ENCODE measurements at regions not wholly inside any gene's neighbourhood (a gene's known extent, or its start where the extent isn't known, plus 50 kb on each side); places are given as distances from the start of the nearest gene placed in this dataset.

DNA sequence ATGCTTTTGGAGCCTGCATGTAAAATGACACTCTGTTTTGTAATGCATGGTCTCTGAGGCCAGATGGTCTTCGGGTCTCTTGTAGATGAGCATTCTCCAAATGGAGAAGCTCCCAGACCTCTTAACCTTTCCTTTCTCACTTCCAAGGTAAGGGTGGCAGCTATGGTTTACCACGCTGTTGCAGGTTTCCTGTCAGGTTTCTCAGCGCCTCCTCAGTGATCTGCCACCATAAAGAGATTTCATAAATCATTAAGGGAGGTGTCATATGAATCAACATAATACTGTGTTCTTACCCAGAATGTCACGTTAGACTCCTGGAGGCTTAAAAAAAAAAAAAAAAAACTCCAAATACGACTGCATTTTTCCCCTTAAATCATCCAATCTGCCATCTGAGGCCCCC is 787.4 kb upstream of the EEF2KMT start:
- TF ChIP-seq, protein P1, sequence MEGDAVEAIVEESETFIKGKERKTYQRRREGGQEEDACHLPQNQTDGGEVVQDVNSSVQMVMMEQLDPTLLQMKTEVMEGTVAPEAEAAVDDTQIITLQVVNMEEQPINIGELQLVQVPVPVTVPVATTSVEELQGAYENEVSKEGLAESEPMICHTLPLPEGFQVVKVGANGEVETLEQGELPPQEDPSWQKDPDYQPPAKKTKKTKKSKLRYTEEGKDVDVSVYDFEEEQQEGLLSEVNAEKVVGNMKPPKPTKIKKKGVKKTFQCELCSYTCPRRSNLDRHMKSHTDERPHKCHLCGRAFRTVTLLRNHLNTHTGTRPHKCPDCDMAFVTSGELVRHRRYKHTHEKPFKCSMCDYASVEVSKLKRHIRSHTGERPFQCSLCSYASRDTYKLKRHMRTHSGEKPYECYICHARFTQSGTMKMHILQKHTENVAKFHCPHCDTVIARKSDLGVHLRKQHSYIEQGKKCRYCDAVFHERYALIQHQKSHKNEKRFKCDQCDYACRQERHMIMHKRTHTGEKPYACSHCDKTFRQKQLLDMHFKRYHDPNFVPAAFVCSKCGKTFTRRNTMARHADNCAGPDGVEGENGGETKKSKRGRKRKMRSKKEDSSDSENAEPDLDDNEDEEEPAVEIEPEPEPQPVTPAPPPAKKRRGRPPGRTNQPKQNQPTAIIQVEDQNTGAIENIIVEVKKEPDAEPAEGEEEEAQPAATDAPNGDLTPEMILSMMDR (conservative IDR thresholded peaks at IDR 0.05; ENCODE audit: low read depth, low read length) = no peak
- TF ChIP-seq RCOR1 (IDR thresholded peaks at IDR 0.05; ENCODE audit: insufficient replicate concordance, low read length) = no peak
- TF ChIP-seq CEBPB (IDR thresholded peaks at IDR 0.05; ENCODE audit: low read depth, low read length) = no peak
- no peak for TF ChIP-seq RAD21 (IDR thresholded peaks at IDR 0.05; ENCODE audit: low read length)
- TF ChIP-seq RFX5 (IDR thresholded peaks at IDR 0.05; ENCODE audit: low read depth, low read length) = no peak
- no peak for TF ChIP-seq POLR2A (IDR thresholded peaks at IDR 0.05; ENCODE audit: low read depth, low read length)
- TF ChIP-seq, protein P2, sequence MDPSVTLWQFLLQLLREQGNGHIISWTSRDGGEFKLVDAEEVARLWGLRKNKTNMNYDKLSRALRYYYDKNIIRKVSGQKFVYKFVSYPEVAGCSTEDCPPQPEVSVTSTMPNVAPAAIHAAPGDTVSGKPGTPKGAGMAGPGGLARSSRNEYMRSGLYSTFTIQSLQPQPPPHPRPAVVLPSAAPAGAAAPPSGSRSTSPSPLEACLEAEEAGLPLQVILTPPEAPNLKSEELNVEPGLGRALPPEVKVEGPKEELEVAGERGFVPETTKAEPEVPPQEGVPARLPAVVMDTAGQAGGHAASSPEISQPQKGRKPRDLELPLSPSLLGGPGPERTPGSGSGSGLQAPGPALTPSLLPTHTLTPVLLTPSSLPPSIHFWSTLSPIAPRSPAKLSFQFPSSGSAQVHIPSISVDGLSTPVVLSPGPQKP (IDR thresholded peaks at IDR 0.05; ENCODE audit: borderline replicate concordance, low read depth, low read length) = no peak
- TF ChIP-seq SMC3 (IDR thresholded peaks at IDR 0.05; ENCODE audit: low read depth, low read length) = no peak
- no peak for TF ChIP-seq BHLHE40 (IDR thresholded peaks at IDR 0.05; ENCODE audit: low read depth, low read length)
- TF ChIP-seq, protein P3, sequence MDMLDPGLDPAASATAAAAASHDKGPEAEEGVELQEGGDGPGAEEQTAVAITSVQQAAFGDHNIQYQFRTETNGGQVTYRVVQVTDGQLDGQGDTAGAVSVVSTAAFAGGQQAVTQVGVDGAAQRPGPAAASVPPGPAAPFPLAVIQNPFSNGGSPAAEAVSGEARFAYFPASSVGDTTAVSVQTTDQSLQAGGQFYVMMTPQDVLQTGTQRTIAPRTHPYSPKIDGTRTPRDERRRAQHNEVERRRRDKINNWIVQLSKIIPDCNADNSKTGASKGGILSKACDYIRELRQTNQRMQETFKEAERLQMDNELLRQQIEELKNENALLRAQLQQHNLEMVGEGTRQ (IDR thresholded peaks at IDR 0.05; ENCODE audit: low read depth, low read length) = no peak
- TF ChIP-seq FOS (IDR thresholded peaks at IDR 0.05; ENCODE audit: low read depth, low read length) = no peak
- no peak for TF ChIP-seq CHD1 (IDR thresholded peaks at IDR 0.05; ENCODE audit: low read depth, low read length)
- no peak for TF ChIP-seq NFE2L2 (IDR thresholded peaks at IDR 0.05; ENCODE audit: low read depth, low read length)
